ENCODE measurements at regions not wholly inside any gene's neighbourhood (a gene's known extent, or its start where the extent isn't known, plus 50 kb on each side); places are given as distances from the start of the nearest gene placed in this dataset.

DNA sequence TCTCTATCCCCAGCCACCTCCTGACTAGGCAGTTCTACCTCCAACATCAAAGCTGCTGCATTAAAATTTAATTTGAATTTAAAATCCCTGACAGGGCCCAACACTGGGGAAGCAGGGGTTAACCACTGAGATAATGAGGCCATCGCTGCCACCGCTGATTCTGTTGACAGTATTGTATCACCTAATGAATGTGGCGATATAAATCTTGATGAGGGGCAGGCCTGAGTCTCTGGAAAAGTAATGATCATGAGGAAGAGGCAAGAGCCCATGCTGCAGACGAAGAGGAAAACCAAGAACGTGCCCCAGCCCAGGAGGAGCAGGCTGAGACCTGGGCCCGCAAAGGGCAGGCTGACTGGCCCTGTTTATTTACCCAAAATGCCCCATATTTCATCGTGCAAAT is 251.4 kb upstream of the ZFHX3 start:
- Histone ChIP-seq H3K4me2 (no peak overlapping the region), H3K27me3 (ENCODE audit: insufficient read depth) (no peaks in the 10 kb centered on the region), H3K36me3 (ENCODE audit: insufficient read depth) (no peaks in the 10 kb centered on the region), H3K79me2 (replicated peaks; ENCODE audit: insufficient read depth) (no peaks in the 10 kb centered on the region), H2AFZ (peak overlapping the region; percentile 86), H3K27ac (ENCODE audit: low read depth) (no peak overlapping the region), H3F3A (replicated peaks; ENCODE audit: low read depth) (no peaks in the 10 kb centered on the region), H3K4me3 (no peak overlapping the region), H3K4me1 (ENCODE audit: insufficient read depth) (peaks cover 8% of the 10 kb centered on the region; the same call in 1 of the 2 replicates), H3K9me2 (ENCODE audit: insufficient read depth) (no peaks in the 10 kb centered on the region), H4K20me1 (replicated peaks; ENCODE audit: insufficient read depth) (no peaks in the 10 kb centered on the region)
- no peaks in the 10 kb centered on the region for H3K9me3 Mint-ChIP-seq
- TF ChIP-seq STAT1 (IDR thresholded peaks at IDR 0.05; ENCODE audit: unreplicated experiment) = no peak
- no peak for TF ChIP-seq EZH2 (IDR thresholded peaks at IDR 0.05; ENCODE audit: low read depth, unreplicated experiment)
- TF ChIP-seq CREB1 (CRISPR knock-in tag; IDR thresholded peaks at IDR 0.05; ENCODE audit: low read depth) = no peak
- TF ChIP-seq, protein P1, sequence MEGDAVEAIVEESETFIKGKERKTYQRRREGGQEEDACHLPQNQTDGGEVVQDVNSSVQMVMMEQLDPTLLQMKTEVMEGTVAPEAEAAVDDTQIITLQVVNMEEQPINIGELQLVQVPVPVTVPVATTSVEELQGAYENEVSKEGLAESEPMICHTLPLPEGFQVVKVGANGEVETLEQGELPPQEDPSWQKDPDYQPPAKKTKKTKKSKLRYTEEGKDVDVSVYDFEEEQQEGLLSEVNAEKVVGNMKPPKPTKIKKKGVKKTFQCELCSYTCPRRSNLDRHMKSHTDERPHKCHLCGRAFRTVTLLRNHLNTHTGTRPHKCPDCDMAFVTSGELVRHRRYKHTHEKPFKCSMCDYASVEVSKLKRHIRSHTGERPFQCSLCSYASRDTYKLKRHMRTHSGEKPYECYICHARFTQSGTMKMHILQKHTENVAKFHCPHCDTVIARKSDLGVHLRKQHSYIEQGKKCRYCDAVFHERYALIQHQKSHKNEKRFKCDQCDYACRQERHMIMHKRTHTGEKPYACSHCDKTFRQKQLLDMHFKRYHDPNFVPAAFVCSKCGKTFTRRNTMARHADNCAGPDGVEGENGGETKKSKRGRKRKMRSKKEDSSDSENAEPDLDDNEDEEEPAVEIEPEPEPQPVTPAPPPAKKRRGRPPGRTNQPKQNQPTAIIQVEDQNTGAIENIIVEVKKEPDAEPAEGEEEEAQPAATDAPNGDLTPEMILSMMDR (conservative IDR thresholded peaks at IDR 0.05; ENCODE audit: low read depth in 2 of 2) = no peak
- TF ChIP-seq EZH2phosphoT487 (IDR thresholded peaks at IDR 0.05; ENCODE audit: unreplicated experiment) = no peak
- TF ChIP-seq POLR2AphosphoS5 (IDR thresholded peaks at IDR 0.05; ENCODE audit: low read depth) = no peak
- no peak for TF ChIP-seq ZNF114 (CRISPR knock-in tag; IDR thresholded peaks at IDR 0.05)
- no peak for TF ChIP-seq NANOG (IDR thresholded peaks at IDR 0.05; ENCODE audit: borderline replicate concordance)
- TF ChIP-seq, protein P2, sequence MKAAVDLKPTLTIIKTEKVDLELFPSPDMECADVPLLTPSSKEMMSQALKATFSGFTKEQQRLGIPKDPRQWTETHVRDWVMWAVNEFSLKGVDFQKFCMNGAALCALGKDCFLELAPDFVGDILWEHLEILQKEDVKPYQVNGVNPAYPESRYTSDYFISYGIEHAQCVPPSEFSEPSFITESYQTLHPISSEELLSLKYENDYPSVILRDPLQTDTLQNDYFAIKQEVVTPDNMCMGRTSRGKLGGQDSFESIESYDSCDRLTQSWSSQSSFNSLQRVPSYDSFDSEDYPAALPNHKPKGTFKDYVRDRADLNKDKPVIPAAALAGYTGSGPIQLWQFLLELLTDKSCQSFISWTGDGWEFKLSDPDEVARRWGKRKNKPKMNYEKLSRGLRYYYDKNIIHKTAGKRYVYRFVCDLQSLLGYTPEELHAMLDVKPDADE (IDR thresholded peaks at IDR 0.05) = no peak
- TF ChIP-seq ZNF331 (CRISPR knock-in tag; IDR thresholded peaks at IDR 0.05; ENCODE audit: low read depth) = no peak
- TF ChIP-seq, protein P3, sequence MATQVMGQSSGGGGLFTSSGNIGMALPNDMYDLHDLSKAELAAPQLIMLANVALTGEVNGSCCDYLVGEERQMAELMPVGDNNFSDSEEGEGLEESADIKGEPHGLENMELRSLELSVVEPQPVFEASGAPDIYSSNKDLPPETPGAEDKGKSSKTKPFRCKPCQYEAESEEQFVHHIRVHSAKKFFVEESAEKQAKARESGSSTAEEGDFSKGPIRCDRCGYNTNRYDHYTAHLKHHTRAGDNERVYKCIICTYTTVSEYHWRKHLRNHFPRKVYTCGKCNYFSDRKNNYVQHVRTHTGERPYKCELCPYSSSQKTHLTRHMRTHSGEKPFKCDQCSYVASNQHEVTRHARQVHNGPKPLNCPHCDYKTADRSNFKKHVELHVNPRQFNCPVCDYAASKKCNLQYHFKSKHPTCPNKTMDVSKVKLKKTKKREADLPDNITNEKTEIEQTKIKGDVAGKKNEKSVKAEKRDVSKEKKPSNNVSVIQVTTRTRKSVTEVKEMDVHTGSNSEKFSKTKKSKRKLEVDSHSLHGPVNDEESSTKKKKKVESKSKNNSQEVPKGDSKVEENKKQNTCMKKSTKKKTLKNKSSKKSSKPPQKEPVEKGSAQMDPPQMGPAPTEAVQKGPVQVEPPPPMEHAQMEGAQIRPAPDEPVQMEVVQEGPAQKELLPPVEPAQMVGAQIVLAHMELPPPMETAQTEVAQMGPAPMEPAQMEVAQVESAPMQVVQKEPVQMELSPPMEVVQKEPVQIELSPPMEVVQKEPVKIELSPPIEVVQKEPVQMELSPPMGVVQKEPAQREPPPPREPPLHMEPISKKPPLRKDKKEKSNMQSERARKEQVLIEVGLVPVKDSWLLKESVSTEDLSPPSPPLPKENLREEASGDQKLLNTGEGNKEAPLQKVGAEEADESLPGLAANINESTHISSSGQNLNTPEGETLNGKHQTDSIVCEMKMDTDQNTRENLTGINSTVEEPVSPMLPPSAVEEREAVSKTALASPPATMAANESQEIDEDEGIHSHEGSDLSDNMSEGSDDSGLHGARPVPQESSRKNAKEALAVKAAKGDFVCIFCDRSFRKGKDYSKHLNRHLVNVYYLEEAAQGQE (IDR thresholded peaks at IDR 0.05; ENCODE audit: unreplicated experiment) = no peak
- no peak for TF ChIP-seq JUNB (IDR thresholded peaks at IDR 0.05; ENCODE audit: unreplicated experiment)
- TF ChIP-seq, protein P4, sequence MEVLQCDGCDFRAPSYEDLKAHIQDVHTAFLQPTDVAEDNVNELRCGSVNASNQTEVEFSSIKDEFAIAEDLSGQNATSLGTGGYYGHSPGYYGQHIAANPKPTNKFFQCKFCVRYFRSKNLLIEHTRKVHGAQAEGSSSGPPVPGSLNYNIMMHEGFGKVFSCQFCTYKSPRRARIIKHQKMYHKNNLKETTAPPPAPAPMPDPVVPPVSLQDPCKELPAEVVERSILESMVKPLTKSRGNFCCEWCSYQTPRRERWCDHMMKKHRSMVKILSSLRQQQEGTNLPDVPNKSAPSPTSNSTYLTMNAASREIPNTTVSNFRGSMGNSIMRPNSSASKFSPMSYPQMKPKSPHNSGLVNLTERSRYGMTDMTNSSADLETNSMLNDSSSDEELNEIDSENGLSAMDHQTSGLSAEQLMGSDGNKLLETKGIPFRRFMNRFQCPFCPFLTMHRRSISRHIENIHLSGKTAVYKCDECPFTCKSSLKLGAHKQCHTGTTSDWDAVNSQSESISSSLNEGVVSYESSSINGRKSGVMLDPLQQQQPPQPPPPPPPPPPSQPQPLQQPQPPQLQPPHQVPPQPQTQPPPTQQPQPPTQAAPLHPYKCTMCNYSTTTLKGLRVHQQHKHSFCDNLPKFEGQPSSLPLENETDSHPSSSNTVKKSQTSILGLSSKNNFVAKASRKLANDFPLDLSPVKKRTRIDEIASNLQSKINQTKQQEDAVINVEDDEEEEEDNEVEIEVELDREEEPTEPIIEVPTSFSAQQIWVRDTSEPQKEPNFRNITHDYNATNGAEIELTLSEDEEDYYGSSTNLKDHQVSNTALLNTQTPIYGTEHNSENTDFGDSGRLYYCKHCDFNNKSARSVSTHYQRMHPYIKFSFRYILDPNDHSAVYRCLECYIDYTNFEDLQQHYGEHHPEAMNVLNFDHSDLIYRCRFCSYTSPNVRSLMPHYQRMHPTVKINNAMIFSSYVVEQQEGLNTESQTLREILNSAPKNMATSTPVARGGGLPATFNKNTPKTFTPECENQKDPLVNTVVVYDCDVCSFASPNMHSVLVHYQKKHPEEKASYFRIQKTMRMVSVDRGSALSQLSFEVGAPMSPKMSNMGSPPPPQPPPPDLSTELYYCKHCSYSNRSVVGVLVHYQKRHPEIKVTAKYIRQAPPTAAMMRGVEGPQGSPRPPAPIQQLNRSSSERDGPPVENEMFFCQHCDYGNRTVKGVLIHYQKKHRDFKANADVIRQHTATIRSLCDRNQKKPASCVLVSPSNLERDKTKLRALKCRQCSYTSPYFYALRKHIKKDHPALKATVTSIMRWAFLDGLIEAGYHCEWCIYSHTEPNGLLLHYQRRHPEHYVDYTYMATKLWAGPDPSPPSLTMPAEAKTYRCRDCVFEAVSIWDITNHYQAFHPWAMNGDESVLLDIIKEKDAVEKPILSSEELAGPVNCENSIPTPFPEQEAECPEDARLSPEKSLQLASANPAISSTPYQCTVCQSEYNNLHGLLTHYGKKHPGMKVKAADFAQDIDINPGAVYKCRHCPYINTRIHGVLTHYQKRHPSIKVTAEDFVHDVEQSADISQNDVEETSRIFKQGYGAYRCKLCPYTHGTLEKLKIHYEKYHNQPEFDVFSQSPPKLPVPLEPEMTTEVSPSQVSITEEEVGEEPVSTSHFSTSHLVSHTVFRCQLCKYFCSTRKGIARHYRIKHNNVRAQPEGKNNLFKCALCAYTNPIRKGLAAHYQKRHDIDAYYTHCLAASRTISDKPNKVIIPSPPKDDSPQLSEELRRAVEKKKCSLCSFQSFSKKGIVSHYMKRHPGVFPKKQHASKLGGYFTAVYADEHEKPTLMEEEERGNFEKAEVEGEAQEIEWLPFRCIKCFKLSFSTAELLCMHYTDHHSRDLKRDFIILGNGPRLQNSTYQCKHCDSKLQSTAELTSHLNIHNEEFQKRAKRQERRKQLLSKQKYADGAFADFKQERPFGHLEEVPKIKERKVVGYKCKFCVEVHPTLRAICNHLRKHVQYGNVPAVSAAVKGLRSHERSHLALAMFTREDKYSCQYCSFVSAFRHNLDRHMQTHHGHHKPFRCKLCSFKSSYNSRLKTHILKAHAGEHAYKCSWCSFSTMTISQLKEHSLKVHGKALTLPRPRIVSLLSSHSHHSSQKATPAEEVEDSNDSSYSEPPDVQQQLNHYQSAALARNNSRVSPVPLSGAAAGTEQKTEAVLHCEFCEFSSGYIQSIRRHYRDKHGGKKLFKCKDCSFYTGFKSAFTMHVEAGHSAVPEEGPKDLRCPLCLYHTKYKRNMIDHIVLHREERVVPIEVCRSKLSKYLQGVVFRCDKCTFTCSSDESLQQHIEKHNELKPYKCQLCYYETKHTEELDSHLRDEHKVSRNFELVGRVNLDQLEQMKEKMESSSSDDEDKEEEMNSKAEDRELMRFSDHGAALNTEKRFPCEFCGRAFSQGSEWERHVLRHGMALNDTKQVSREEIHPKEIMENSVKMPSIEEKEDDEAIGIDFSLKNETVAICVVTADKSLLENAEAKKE (CRISPR knock-in tag; IDR thresholded peaks at IDR 0.05) = no peak
- ATAC-seq (no peak), DNase-seq (ENCODE audit: low spot score) (no peak)
- H3K36me3 Mint-ChIP-seq (ENCODE audit: low read depth) = no peaks in the 10 kb centered on the region
- no peak overlapping the region for H3K4me3 Mint-ChIP-seq
- H3K27me3 Mint-ChIP-seq (ENCODE audit: insufficient read depth, low read depth, poor library complexity) = peaks cover 5% of the 10 kb centered on the region
- H3K27ac Mint-ChIP-seq = peak overlapping the region; percentile 6; the same call in 1 of the 2 replicates
- peaks cover 20% of the 10 kb centered on the region for H3K4me1 Mint-ChIP-seq
